ENCODE measurements at regions not wholly inside any gene's neighbourhood (a gene's known extent, or its start where the extent isn't known, plus 50 kb on each side); places are given as distances from the start of the nearest gene placed in this dataset.
A peak's percentile ranks its signal among the peaks of the same experiment; 100 is the strongest.

DNA sequence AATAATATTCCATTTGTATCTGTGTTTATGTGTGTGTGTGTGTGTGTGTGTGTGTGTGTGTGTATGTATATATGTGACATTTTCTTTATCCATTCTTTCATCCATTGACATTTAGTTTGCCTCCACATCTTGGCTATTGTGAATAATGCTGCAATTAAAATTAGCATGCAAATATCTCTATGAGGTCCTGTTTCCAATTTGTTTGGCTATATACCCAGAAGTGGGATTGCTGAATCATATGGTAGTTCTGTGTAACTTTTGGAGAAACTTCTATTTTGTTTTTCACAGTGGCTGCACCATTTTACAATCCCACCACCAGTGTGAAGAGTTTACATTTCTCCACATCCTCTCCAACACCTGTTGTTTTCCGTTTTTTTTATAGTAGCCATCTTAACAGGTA, 53.1 kb downstream of the CH25H start:
- CTCF ChIA-PET: interaction anchor here (1.9 kb wide), 1 partner anchor 124 kb away, joined by 5 read pairs; no protein-coding TSS in a partner anchor
- H3K4me3 ChIP-seq (ENCODE audit: low read depth, low read length): no peak overlapping the region
- TF ChIP-seq, protein P1, sequence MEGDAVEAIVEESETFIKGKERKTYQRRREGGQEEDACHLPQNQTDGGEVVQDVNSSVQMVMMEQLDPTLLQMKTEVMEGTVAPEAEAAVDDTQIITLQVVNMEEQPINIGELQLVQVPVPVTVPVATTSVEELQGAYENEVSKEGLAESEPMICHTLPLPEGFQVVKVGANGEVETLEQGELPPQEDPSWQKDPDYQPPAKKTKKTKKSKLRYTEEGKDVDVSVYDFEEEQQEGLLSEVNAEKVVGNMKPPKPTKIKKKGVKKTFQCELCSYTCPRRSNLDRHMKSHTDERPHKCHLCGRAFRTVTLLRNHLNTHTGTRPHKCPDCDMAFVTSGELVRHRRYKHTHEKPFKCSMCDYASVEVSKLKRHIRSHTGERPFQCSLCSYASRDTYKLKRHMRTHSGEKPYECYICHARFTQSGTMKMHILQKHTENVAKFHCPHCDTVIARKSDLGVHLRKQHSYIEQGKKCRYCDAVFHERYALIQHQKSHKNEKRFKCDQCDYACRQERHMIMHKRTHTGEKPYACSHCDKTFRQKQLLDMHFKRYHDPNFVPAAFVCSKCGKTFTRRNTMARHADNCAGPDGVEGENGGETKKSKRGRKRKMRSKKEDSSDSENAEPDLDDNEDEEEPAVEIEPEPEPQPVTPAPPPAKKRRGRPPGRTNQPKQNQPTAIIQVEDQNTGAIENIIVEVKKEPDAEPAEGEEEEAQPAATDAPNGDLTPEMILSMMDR (IDR thresholded peaks at IDR 0.05; ENCODE audit: insufficient read depth, low read length, missing control alignments): no peak
- no peak for DNase-seq (ENCODE audit: low read depth, low spot score)
- POLR2A ChIA-PET: no interaction called here

DNA sequence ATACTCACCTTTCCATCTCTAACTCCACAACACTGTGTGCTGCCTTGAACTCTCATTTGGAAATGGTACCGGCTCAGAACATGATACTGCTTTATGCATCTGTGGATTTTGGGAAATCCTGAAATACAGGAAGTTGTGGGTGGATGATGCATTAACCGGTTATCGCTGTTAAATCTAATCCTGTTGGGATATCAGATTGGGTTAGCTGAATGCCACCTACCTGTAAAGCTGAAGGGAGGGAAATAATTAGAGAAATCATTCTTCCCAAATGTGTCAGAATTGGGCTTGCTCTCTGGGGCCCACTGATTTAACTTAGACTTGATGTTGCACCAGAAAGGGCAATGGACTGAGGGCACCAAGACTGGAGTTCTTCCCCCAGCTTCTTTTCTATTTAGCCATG, 54.0 kb downstream of the CH25H start:
- ChIA-PET CTCF (no interaction called here), POLR2A (no interaction called here)
- TF ChIP-seq, protein P1 (IDR thresholded peaks at IDR 0.05; ENCODE audit: insufficient read depth, low read length, missing control alignments): no peak
- no peak overlapping the region for H3K4me3 ChIP-seq (ENCODE audit: low read depth, low read length)
- DNase-seq (ENCODE audit: low read depth, low spot score): no peak

DNA sequence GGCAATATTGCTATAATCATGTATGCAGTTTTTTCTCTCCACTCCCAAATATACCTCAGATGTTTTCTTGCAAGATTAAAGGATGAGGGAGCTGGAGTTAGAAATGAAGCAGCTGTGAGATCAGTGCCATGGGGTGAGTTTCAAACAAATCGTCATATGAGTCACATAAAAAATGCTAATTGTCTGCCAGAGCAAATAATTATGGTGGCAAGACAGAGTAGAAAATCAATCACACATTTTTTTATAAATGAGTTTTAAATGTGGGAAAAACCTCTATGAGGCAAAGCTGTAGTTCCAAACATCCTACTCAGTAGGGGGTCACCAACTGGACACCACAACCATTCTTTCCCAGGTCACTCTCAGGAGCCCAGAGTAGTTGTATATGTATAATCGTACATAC, 55.3 kb downstream of the CH25H start:
- CTCF ChIA-PET: no interaction called here
- peak; percentile 82 for DNase-seq (ENCODE audit: low read depth, low spot score)
- TF ChIP-seq, protein P1 (IDR thresholded peaks at IDR 0.05; ENCODE audit: insufficient read depth, low read length, missing control alignments): no peak
- POLR2A ChIA-PET: interaction anchor here (0.7 kb wide), 1 partner anchor 53 kb away, joined by 3 read pairs; no protein-coding TSS in a partner anchor
- H3K4me3 ChIP-seq (ENCODE audit: low read depth, low read length): no peak overlapping the region

DNA sequence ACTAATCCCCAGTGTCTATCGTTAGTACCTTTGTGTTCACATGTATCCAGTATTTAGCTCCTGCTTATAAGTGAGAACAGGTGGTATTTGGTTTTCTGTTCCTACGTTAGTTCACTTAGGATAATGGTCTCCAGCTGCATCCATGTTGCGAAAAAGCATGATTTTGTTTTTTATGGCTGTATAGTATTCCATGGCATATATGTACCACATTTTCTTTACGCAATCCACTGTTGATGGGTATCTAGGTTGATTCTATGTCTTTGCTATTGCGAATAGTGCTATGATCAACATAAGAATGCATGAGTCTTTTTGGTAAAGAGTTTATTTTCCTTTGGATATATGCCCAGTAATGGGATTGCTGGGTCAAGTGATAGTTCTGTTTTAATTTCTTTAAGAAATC, 59.1 kb downstream of the CH25H start:
- DNase-seq (ENCODE audit: low read depth, low spot score): no peak
- TF ChIP-seq, protein P1 (IDR thresholded peaks at IDR 0.05; ENCODE audit: insufficient read depth, low read length, missing control alignments): no peak
- CTCF ChIA-PET: interaction anchor here (1.5 to 2.2 kb wide), 3 partner anchors 15 to 119 kb away, joined by 4 to 8 read pairs (median 7); no protein-coding TSS in a partner anchor
- H3K4me3 ChIP-seq (ENCODE audit: low read depth, low read length): no peak overlapping the region
- POLR2A ChIA-PET: no interaction called here

DNA sequence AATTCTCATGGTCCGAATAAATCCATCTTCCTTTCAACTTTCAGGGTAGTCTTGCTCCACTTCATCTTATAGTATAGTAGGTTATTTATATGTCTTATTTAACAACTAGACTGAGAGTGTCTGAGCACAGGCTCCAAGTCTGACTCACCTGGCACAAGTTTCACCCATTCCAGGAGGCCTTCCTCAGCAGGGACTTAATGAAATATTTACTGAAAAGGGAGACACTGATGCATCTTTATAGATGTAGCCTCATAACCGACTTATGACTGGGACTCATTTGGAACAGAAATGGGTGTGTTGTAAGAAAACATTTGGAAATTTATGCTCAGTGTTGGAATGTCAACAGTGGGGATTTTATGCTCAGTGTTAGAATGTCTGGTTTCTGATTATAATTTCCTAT, 59.9 kb downstream of the CH25H start:
- TF ChIP-seq, protein P1 (IDR thresholded peaks at IDR 0.05; ENCODE audit: insufficient read depth, low read length, missing control alignments): no peak
- peak; percentile 94 for DNase-seq (ENCODE audit: low read depth, low spot score)
- CTCF ChIA-PET: no interaction called here
- no peak overlapping the region for H3K4me3 ChIP-seq (ENCODE audit: low read depth, low read length)
- POLR2A ChIA-PET: no interaction called here

DNA sequence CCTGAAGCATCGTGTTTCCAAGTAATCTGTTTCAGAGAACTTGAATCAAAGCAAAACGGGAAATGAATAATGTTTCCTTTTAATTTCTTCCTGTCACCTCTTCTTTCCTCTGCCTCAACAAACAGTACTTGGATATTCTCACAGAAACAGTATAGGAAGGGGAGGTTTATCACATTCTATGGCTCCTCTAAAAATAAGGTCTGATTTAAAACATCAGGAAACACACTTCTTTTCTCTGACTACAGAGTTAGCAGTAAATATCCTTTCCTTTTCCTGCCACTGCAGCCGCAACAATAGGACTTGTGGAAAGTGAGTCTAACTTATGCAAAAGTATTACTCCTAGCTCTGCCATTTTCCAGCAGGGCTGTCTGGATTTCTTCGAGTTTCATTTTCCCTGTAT, 62.3 kb downstream of the CH25H start:
- POLR2A ChIA-PET: no interaction called here
- CTCF ChIA-PET: interaction anchor here (0.8 kb wide), 2 partner anchors 158 to 210 kb away, joined by 3 to 4 read pairs; no protein-coding TSS in a partner anchor
- TF ChIP-seq, protein P1 (IDR thresholded peaks at IDR 0.05; ENCODE audit: insufficient read depth, low read length, missing control alignments): no peak
- H3K4me3 ChIP-seq (ENCODE audit: low read depth, low read length): no peak overlapping the region
- DNase-seq (ENCODE audit: low read depth, low spot score): no peak
